ENCODE measurements at regions not wholly inside any gene's neighbourhood (a gene's known extent, or its start where the extent isn't known, plus 50 kb on each side); places are given as distances from the start of the nearest gene placed in this dataset.

- TF ChIP-seq CTCF (conservative IDR thresholded peaks at IDR 0.05), result no peak
- TF ChIP-seq ZFX (IDR thresholded peaks at IDR 0.05), result no peak
Observed at GRCh38 chr21:26659757-26660156, 86.7 kb upstream of the CYYR1 start.

GRCh38 chr21:26659182-26659581 is 86.1 kb upstream of the CYYR1 start:
- no peak for TF ChIP-seq CTCF (conservative IDR thresholded peaks at IDR 0.05)
- TF ChIP-seq ZFX (IDR thresholded peaks at IDR 0.05), result no peak
- no peak overlapping the region for H3K27ac ChIP-seq

More at GRCh38 chr21:26659757-26660156, 86.7 kb upstream of the CYYR1 start:
- H3K27ac ChIP-seq, result no peak overlapping the region

- no peak overlapping the region for H3K27ac ChIP-seq
- no peak for TF ChIP-seq ZFX (IDR thresholded peaks at IDR 0.05)
- TF ChIP-seq CTCF (conservative IDR thresholded peaks at IDR 0.05), result no peak
Observed at GRCh38 chr21:26655460-26655859, 82.4 kb upstream of the CYYR1 start.

- no peak overlapping the region for H3K27ac ChIP-seq
- no peak for TF ChIP-seq CTCF (conservative IDR thresholded peaks at IDR 0.05)
- TF ChIP-seq ZFX (IDR thresholded peaks at IDR 0.05), result no peak
Observed at GRCh38 chr21:26653430-26653829, 80.3 kb upstream of the CYYR1 start.

- no peak overlapping the region for H3K27ac ChIP-seq
- TF ChIP-seq ZFX (IDR thresholded peaks at IDR 0.05), result no peak
- TF ChIP-seq CTCF (conservative IDR thresholded peaks at IDR 0.05), result no peak
Observed at GRCh38 chr21:26652854-26653253, 79.8 kb upstream of the CYYR1 start.

- TF ChIP-seq ZFX (IDR thresholded peaks at IDR 0.05) (no peak), CTCF (conservative IDR thresholded peaks at IDR 0.05) (no peak)
- no peak overlapping the region for H3K27ac ChIP-seq
Observed at GRCh38 chr21:26641062-26641461, 68.0 kb upstream of the CYYR1 start.

- no peak for TF ChIP-seq CTCF (conservative IDR thresholded peaks at IDR 0.05)
- no peak for TF ChIP-seq ZFX (IDR thresholded peaks at IDR 0.05)
- no peak overlapping the region for H3K27ac ChIP-seq
Observed at GRCh38 chr21:26637201-26637745, 64.2 kb upstream of the CYYR1 start.

All from C4-2B (cell line).